SK-N-SH treated with all-trans-retinoic acid at 6 μM for 48 hours (cell line): ENCODE measurements at regions not wholly inside any gene's neighbourhood (a gene's known extent, or its start where the extent isn't known, plus 50 kb on each side); places are given as distances from the start of the nearest gene placed in this dataset.

Experiments
- ATAC-seq: fragments of 200-7000 bp; cut with Tn5 transposase; 3 replicates; pipeline ENCODE4 v1.9.1; 2020; ENCODE audit warnings: mild to moderate bottlenecking, moderate library complexity
- ARNTL ChIP-seq: fragments of 450-650 bp; formaldehyde crosslinking; IDR thresholded peaks from 2 replicates; pipeline ENCODE4 v1.5.0; 2020; ENCODE audit warnings: low read depth, mild to moderate bottlenecking, moderate library complexity, borderline replicate concordance
- BACH2 ChIP-seq: fragments of 250-450 bp; sonication (Bioruptor Pico); IDR thresholded peaks from 2 replicates; pipeline ENCODE4 v1.9.0; 2021; ENCODE audit warnings: mild to moderate bottlenecking, borderline replicate concordance
- ESRRG ChIP-seq: fragments of 250-450 bp; sonication (Bioruptor Pico); IDR thresholded peaks from 2 replicates; pipeline ENCODE4 v1.6.1; 2021; ENCODE audit warnings: mild to moderate bottlenecking
- GLIS3 ChIP-seq: fragments of 250-450 bp; sonication (Bioruptor Pico); IDR thresholded peaks from 2 replicates; pipeline ENCODE4 v1.5.0; 2020; ENCODE audit warnings: mild to moderate bottlenecking, moderate library complexity
- OSR1 ChIP-seq: fragments of 250-450 bp; sonication (Bioruptor Pico); IDR thresholded peaks from 2 replicates; pipeline ENCODE4 v1.8.0; 2022; ENCODE audit warnings: moderate library complexity, mild to moderate bottlenecking, inconsistent platforms
- PPARA ChIP-seq: fragments of 250-450 bp; sonication (Bioruptor Pico); IDR thresholded peaks from 2 replicates; pipeline ENCODE4 v1.5.0; 2020; ENCODE audit warnings: mild to moderate bottlenecking, borderline replicate concordance
- SNAI2 ChIP-seq: fragments of 250-450 bp; sonication (Bioruptor Pico); IDR thresholded peaks from 2 replicates; pipeline ENCODE4 v1.5.0; 2020; ENCODE audit warnings: mild to moderate bottlenecking, moderate library complexity
- TCF4 ChIP-seq: fragments of 250-450 bp; sonication (Bioruptor Pico); IDR thresholded peaks from 2 replicates; pipeline ENCODE4 v1.8.0; 2021; ENCODE audit warnings: mild to moderate bottlenecking, moderate library complexity, borderline replicate concordance
- TOX ChIP-seq: fragments of 250-450 bp; sonication (Bioruptor Pico); IDR thresholded peaks from 2 replicates; pipeline ENCODE4 v1.8.0; 2021; ENCODE audit warnings: mild to moderate bottlenecking, moderate library complexity, borderline replicate concordance
- ZC3H10 ChIP-seq: fragments of 250-450 bp; sonication (Bioruptor Pico); IDR thresholded peaks from 2 replicates; pipeline ENCODE4 v1.5.1; 2021; ENCODE audit warnings: mild to moderate bottlenecking, moderate library complexity
- ZFP3 ChIP-seq: fragments of 250-450 bp; sonication (Bioruptor Pico); IDR thresholded peaks from 2 replicates; pipeline ENCODE4 v1.5.0; 2020; ENCODE audit warnings: mild to moderate bottlenecking, moderate library complexity
- ZFP30 ChIP-seq: fragments of 450-650 bp; formaldehyde crosslinking; IDR thresholded peaks from 2 replicates; pipeline ENCODE4 v1.5.0; 2022; ENCODE audit warnings: mild to moderate bottlenecking, moderate library complexity
- ZNF70 ChIP-seq: fragments of 450-650 bp; formaldehyde crosslinking; IDR thresholded peaks from 2 replicates; pipeline ENCODE4 v1.5.0; 2020; ENCODE audit warnings: mild to moderate bottlenecking, moderate library complexity
- TF ChIP-seq, protein P1 (sequence below): fragments of 250-450 bp; sonication (Bioruptor Pico); IDR thresholded peaks from 2 replicates; pipeline ENCODE4 v1.8.0; 2020; ENCODE audit warnings: mild to moderate bottlenecking, moderate library complexity, borderline replicate concordance
- TF ChIP-seq, protein P2 (sequence below): fragments of 250-450 bp; sonication (Bioruptor Pico); IDR thresholded peaks from 2 replicates; pipeline ENCODE4 v1.5.0; 2020; ENCODE audit warnings: mild to moderate bottlenecking, moderate library complexity
- TF ChIP-seq, protein P3 (sequence below): fragments of 250-450 bp; sonication (Bioruptor Pico); IDR thresholded peaks from 2 replicates; pipeline ENCODE4 v1.5.1; 2020; ENCODE audit warnings: low read depth, mild to moderate bottlenecking, moderate library complexity
- TF ChIP-seq, protein P4 (sequence below): fragments of 250-450 bp; sonication (Bioruptor Pico); IDR thresholded peaks from 2 replicates; pipeline ENCODE4 v1.8.0; 2021; ENCODE audit warnings: low read depth, mild to moderate bottlenecking, moderate library complexity, borderline replicate concordance
- TF ChIP-seq, protein P5 (sequence below): fragments of 250-450 bp; sonication (Bioruptor Pico); IDR thresholded peaks from 2 replicates; pipeline ENCODE4 v1.5.1; 2021; ENCODE audit warnings: mild to moderate bottlenecking, moderate library complexity

DNA sequence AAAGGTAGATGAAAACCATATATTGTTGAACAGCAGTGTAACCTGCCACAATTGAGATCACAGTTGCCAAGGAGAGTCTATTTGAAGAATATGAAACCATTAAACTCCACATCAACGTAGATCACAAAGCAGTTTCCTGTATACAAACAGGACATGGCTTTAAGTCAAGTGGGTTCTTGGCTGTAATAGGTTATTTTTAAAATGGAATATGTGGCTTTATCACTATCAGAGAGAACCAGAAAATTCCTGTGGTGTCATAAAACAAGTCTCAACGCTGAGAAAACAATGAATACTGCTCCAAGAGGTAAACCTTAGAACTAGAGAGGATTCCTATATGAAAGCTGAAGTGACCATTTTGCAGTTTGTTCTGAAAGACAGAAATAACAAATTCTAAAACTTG, 999.7 kb downstream of the CDH11 start:
- no peak for ATAC-seq
- TF ChIP-seq, protein P1, sequence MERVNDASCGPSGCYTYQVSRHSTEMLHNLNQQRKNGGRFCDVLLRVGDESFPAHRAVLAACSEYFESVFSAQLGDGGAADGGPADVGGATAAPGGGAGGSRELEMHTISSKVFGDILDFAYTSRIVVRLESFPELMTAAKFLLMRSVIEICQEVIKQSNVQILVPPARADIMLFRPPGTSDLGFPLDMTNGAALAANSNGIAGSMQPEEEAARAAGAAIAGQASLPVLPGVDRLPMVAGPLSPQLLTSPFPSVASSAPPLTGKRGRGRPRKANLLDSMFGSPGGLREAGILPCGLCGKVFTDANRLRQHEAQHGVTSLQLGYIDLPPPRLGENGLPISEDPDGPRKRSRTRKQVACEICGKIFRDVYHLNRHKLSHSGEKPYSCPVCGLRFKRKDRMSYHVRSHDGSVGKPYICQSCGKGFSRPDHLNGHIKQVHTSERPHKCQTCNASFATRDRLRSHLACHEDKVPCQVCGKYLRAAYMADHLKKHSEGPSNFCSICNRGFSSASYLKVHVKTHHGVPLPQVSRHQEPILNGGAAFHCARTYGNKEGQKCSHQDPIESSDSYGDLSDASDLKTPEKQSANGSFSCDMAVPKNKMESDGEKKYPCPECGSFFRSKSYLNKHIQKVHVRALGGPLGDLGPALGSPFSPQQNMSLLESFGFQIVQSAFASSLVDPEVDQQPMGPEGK (CRISPR knock-in tag): no peak
- TF ChIP-seq GLIS3 (CRISPR knock-in tag) (no peak), ARNTL (CRISPR knock-in tag) (no peak), TOX (CRISPR knock-in tag) (no peak)
- TF ChIP-seq, protein P2, sequence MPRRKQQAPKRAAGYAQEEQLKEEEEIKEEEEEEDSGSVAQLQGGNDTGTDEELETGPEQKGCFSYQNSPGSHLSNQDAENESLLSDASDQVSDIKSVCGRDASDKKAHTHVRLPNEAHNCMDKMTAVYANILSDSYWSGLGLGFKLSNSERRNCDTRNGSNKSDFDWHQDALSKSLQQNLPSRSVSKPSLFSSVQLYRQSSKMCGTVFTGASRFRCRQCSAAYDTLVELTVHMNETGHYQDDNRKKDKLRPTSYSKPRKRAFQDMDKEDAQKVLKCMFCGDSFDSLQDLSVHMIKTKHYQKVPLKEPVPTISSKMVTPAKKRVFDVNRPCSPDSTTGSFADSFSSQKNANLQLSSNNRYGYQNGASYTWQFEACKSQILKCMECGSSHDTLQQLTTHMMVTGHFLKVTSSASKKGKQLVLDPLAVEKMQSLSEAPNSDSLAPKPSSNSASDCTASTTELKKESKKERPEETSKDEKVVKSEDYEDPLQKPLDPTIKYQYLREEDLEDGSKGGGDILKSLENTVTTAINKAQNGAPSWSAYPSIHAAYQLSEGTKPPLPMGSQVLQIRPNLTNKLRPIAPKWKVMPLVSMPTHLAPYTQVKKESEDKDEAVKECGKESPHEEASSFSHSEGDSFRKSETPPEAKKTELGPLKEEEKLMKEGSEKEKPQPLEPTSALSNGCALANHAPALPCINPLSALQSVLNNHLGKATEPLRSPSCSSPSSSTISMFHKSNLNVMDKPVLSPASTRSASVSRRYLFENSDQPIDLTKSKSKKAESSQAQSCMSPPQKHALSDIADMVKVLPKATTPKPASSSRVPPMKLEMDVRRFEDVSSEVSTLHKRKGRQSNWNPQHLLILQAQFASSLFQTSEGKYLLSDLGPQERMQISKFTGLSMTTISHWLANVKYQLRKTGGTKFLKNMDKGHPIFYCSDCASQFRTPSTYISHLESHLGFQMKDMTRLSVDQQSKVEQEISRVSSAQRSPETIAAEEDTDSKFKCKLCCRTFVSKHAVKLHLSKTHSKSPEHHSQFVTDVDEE: no peak

DNA sequence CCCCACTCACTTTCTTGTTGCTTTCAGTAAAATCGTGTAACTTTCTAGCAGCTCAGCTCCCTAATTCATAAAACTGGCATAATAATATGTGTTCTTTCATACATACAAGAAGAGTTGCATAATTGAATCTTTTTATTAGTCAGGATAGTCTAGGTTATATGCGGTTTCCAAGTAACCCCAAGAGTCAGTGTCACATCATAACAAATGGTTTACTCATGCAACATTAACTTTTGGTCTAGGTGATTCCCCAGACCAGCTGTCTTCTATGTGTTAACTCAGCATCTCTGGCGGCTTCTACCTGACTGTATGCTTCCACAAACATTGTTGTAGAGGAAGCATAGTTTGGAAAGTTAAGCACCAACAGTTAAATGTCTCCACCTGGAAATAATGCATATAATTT, 1000.4 kb downstream of the CDH11 start:
- TF ChIP-seq, protein P3, sequence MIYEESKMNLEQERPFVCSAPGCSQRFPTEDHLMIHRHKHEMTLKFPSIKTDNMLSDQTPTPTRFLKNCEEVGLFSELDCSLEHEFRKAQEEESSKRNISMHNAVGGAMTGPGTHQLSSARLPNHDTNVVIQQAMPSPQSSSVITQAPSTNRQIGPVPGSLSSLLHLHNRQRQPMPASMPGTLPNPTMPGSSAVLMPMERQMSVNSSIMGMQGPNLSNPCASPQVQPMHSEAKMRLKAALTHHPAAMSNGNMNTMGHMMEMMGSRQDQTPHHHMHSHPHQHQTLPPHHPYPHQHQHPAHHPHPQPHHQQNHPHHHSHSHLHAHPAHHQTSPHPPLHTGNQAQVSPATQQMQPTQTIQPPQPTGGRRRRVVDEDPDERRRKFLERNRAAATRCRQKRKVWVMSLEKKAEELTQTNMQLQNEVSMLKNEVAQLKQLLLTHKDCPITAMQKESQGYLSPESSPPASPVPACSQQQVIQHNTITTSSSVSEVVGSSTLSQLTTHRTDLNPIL (CRISPR knock-in tag): no peak
- no peak for TF ChIP-seq BACH2
- TF ChIP-seq TOX (CRISPR knock-in tag): no peak
- TF ChIP-seq PPARA (CRISPR knock-in tag): no peak
- no peak for TF ChIP-seq ESRRG (CRISPR knock-in tag)
- no peak for TF ChIP-seq SNAI2
- no peak for TF ChIP-seq ZC3H10 (CRISPR knock-in tag)
- TF ChIP-seq GLIS3 (CRISPR knock-in tag): no peak
- TF ChIP-seq, protein P1 (CRISPR knock-in tag): no peak
- no peak for TF ChIP-seq ARNTL (CRISPR knock-in tag)
- TF ChIP-seq, protein P2: no peak
- no peak for TF ChIP-seq OSR1 (CRISPR knock-in tag)
- no peak for TF ChIP-seq TCF4
- TF ChIP-seq ZNF70 (CRISPR knock-in tag): no peak
- ATAC-seq: no peak

DNA sequence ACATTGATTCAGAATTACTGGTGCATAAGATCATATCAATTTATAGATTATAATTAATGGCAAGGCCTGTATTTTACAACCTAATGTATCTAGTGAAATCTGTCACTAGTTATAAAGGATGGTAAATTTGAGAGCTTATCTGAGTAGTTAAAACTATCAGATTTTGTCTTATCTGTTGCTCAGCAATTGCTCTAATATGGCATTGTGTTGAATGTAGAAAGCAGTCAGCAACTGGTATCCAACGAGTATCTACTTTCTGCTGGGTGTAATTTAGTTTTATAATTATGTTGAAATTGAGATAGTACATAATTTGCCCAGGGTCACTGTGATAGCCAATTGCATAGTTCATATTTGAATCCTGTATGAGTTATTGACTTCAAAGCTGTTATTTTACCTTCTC, 1005.7 kb downstream of the CDH11 start:
- ATAC-seq: no peak

DNA sequence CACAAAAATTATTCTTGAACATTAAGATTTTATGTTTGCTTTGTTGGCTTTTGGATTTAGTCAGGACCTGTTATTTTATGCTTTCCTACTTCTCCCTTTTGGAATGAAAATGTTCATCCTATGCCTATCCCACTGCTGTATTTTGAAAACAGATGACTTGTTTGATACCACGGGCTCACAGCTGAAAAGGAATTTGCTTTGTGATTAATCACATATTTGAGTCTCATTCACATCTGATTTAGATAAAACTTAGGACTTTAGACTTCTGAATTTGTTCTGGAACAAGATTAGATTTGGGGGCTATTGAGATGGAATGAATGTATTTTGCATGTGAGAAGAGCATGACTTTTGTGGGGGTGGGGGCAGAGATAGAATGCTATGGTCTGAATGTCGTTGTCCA, 1012.6 kb downstream of the CDH11 start:
- ATAC-seq: no peak
- TF ChIP-seq, protein P4, sequence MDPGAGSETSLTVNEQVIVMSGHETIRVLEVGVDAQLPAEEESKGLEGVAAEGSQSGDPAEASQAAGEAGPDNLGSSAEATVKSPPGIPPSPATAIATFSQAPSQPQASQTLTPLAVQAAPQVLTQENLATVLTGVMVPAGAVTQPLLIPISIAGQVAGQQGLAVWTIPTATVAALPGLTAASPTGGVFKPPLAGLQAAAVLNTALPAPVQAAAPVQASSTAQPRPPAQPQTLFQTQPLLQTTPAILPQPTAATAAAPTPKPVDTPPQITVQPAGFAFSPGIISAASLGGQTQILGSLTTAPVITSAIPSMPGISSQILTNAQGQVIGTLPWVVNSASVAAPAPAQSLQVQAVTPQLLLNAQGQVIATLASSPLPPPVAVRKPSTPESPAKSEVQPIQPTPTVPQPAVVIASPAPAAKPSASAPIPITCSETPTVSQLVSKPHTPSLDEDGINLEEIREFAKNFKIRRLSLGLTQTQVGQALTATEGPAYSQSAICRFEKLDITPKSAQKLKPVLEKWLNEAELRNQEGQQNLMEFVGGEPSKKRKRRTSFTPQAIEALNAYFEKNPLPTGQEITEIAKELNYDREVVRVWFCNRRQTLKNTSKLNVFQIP (CRISPR knock-in tag): no peak
- TF ChIP-seq ESRRG (CRISPR knock-in tag) (no peak), ZFP3 (no peak), ZFP30 (no peak), PPARA (CRISPR knock-in tag) (no peak), TOX (CRISPR knock-in tag) (no peak), ARNTL (CRISPR knock-in tag) (no peak)
- TF ChIP-seq, protein P3 (CRISPR knock-in tag): no peak
- TF ChIP-seq, protein P5, sequence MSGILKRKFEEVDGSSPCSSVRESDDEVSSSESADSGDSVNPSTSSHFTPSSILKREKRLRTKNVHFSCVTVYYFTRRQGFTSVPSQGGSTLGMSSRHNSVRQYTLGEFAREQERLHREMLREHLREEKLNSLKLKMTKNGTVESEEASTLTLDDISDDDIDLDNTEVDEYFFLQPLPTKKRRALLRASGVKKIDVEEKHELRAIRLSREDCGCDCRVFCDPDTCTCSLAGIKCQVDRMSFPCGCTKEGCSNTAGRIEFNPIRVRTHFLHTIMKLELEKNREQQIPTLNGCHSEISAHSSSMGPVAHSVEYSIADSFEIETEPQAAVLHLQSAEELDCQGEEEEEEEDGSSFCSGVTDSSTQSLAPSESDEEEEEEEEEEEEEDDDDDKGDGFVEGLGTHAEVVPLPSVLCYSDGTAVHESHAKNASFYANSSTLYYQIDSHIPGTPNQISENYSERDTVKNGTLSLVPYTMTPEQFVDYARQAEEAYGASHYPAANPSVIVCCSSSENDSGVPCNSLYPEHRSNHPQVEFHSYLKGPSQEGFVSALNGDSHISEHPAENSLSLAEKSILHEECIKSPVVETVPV (CRISPR knock-in tag): no peak

More for the DNA sequence above, 1005.7 kb downstream of the CDH11 start:
- no peak for TF ChIP-seq ZC3H10 (CRISPR knock-in tag)
- TF ChIP-seq OSR1 (CRISPR knock-in tag): no peak
- peak; percentile 57; the same call in 1 of the 2 replicates for TF ChIP-seq TCF4
